ENCODE measurements at regions not wholly inside any gene's neighbourhood (a gene's known extent, or its start where the extent isn't known, plus 50 kb on each side); places are given as distances from the start of the nearest gene placed in this dataset.
"Not testable (repeated sequence)": the region's sequence is repeated elsewhere in the genome, so short reads cannot be mapped to it uniquely, and the experiment has no call there.

GRCh38 chr3:94362393-94362792 is 299.5 kb downstream of the NSUN3 start:
- DNase-seq (ENCODE audit: low read depth in 2 of 2) = no peak
- no peak overlapping the region for H3K4me3 ChIP-seq (replicated peaks in 1 of 2; ENCODE audit: low read depth in 2 of 2, low read length in 2 of 2)
- TF ChIP-seq CTCF (IDR thresholded peaks at IDR 0.05; ENCODE audit: low read depth, low read length) = no peak

- no peak for DNase-seq (ENCODE audit: low read depth in 2 of 2)
- no peak overlapping the region for H3K4me3 ChIP-seq (replicated peaks in 1 of 2; ENCODE audit: low read depth in 2 of 2, low read length in 2 of 2)
- no peak for TF ChIP-seq CTCF (IDR thresholded peaks at IDR 0.05; ENCODE audit: low read depth, low read length)
Measured at GRCh38 chr3:94365006-94365405, 302.1 kb downstream of the NSUN3 start.

- no peak for TF ChIP-seq CTCF (IDR thresholded peaks at IDR 0.05; ENCODE audit: low read depth, low read length)
- no peak for DNase-seq (ENCODE audit: low read depth in 2 of 2)
- no peak overlapping the region for H3K4me3 ChIP-seq (replicated peaks in 1 of 2; ENCODE audit: low read depth in 2 of 2, low read length in 2 of 2)
Measured at GRCh38 chr3:94372026-94372425, 309.2 kb downstream of the NSUN3 start.

GRCh38 chr3:94373456-94373855 is 310.6 kb downstream of the NSUN3 start:
- TF ChIP-seq CTCF (IDR thresholded peaks at IDR 0.05; ENCODE audit: low read depth, low read length) = no peak
- DNase-seq (ENCODE audit: low read depth in 2 of 2) = no peak
- H3K4me3 ChIP-seq (replicated peaks in 1 of 2; ENCODE audit: low read depth in 2 of 2, low read length in 2 of 2) = no peak overlapping the region

GRCh38 chr3:94374439-94375161 is 311.7 kb downstream of the NSUN3 start:
- no peak for TF ChIP-seq CTCF (IDR thresholded peaks at IDR 0.05; ENCODE audit: low read depth, low read length)

GRCh38 chr3:94377123-94377696 is 314.3 kb downstream of the NSUN3 start:
- DNase-seq (ENCODE audit: low read depth in 2 of 2); H3K4me3 ChIP-seq (replicated peaks in 1 of 2; ENCODE audit: low read depth in 2 of 2, low read length in 2 of 2): not testable (repeated sequence)

More at GRCh38 chr3:94374439-94375161, 311.7 kb downstream of the NSUN3 start:
- no peak overlapping the region for H3K4me3 ChIP-seq (replicated peaks in 1 of 2; ENCODE audit: low read depth in 2 of 2, low read length in 2 of 2)
- no peak for DNase-seq (ENCODE audit: low read depth in 2 of 2)

GRCh38 chr3:94377863-94378262 is 315.0 kb downstream of the NSUN3 start:
- H3K4me3 ChIP-seq (replicated peaks in 1 of 2; ENCODE audit: low read depth in 2 of 2, low read length in 2 of 2); DNase-seq (ENCODE audit: low read depth in 2 of 2): not testable (repeated sequence)

- no peak for TF ChIP-seq CTCF (IDR thresholded peaks at IDR 0.05; ENCODE audit: low read depth, low read length)
Measured at GRCh38 chr3:94378322-94378721, 315.5 kb downstream of the NSUN3 start.

More at GRCh38 chr3:94378322-94378721, 315.5 kb downstream of the NSUN3 start:
- H3K4me3 ChIP-seq (replicated peaks in 1 of 2; ENCODE audit: low read depth in 2 of 2, low read length in 2 of 2) = no peak overlapping the region
- no peak for DNase-seq (ENCODE audit: low read depth in 2 of 2)

Measured in cardiac fibroblast (primary cell).